ENCODE measurements at regions not wholly inside any gene's neighbourhood (a gene's known extent, or its start where the extent isn't known, plus 50 kb on each side); places are given as distances from the start of the nearest gene placed in this dataset.

- no peaks in the 10 kb centered on the region for H3K9me3 ChIP-seq (replicated peaks; ENCODE audit: control insufficient read depth, insufficient read depth, low read length)
- H2AFZ ChIP-seq (ENCODE audit: control insufficient read depth, low read depth, low read length): no peak overlapping the region
- in situ Hi-C loops (cut with MboI) (no loop called here), intact Hi-C loops (cut with micrococcal nuclease; ENCODE audit: unreplicated experiment) (no loop called here)
- BruUV-seq (replicated peaks): no TSS peak
- H3K9ac ChIP-seq (ENCODE audit: control insufficient read depth, insufficient read depth, low read length): no peak overlapping the region
- CTCF ChIA-PET: no interaction called here
- no peaks in the 10 kb centered on the region for H3K36me3 ChIP-seq (ENCODE audit: control insufficient read depth in 2 of 2, insufficient read depth in 2 of 2, low read length in 1 of 2)
- no peaks in the 10 kb centered on the region for H3K79me2 ChIP-seq (ENCODE audit: control insufficient read depth, insufficient read depth, low read length)
- H3K4me1 ChIP-seq (ENCODE audit: control insufficient read depth, insufficient read depth, low read length): no peaks in the 10 kb centered on the region
- DNase-seq (ENCODE audit: low read depth, low spot score) (no peak), ATAC-seq (no peak), FAIRE-seq (no peak)
- TF ChIP-seq SUZ12 (IDR thresholded peaks at IDR 0.05; ENCODE audit: unreplicated experiment) (no peak), CHD4 (IDR thresholded peaks at IDR 0.05) (no peak), HDGF (IDR thresholded peaks at IDR 0.05) (no peak), SMAD1 (IDR thresholded peaks at IDR 0.05; ENCODE audit: low read depth, partially characterized antibody) (no peak), BHLHE40 (IDR thresholded peaks at IDR 0.05; ENCODE audit: borderline replicate concordance in 1 of 2, low read depth in 2 of 2, low read length in 1 of 2) (no peak), RAD51 (IDR thresholded peaks at IDR 0.05) (no peak), STAT1 (conservative IDR thresholded peaks at IDR 0.05) (no peak), SREBF1 (IDR thresholded peaks at IDR 0.05; ENCODE audit: low read length) (no peak), NKRF (conservative IDR thresholded peaks at IDR 0.05) (no peak), ZNF687 (IDR thresholded peaks at IDR 0.05) (no peak), ELK1 (IDR thresholded peaks at IDR 0.05; ENCODE audit: low read depth, low read length) (no peak), CHD2 (IDR thresholded peaks at IDR 0.05; ENCODE audit: borderline replicate concordance, low read depth, low read length) (no peak)
- H4K20me1 ChIP-seq (ENCODE audit: control insufficient read depth, insufficient read depth): no peaks in the 10 kb centered on the region
- SMC1A ChIA-PET (ENCODE audit: uncharacterized antibody, unreplicated experiment): no interaction called here
- WGBS (ENCODE audit: insufficient coverage, insufficient replicate concordance, low lambda C conversion rate, missing lambda C conversion rate): 15% methylated on average over 5 of the region's 5 CpGs
- H3K27me3 ChIP-seq (replicated peaks in 1 of 2; ENCODE audit: control insufficient read depth in 2 of 2, insufficient read depth in 2 of 2, low read length in 1 of 2): no peaks in the 10 kb centered on the region
- no peak overlapping the region for H3K4me2 ChIP-seq (ENCODE audit: control insufficient read depth, insufficient read depth)
- RAD21 ChIA-PET (ENCODE audit: unreplicated experiment): no interaction called here
- H3K4me3 ChIP-seq: no peak overlapping the region
- no peak overlapping the region for H3K27ac ChIP-seq (ENCODE audit: control insufficient read depth, insufficient read depth)
- POLR2A ChIA-PET: no interaction called here
Observed at GRCh38 chr4:29082684-29083083, 1637.5 kb upstream of the PCDH7 start.

Data from GM12878 (cell line).